T-helper 1 cell treated with Interleukin-12 subunit alpha and Interleukin-12 subunit beta and Interleukin-4 antibody, amounts not matched to agents 30 ng/mL and 1 ng/mL, for 36 hours (primary cell): ENCODE measurements at regions not wholly inside any gene's neighbourhood (a gene's known extent, or its start where the extent isn't known, plus 50 kb on each side); places are given as distances from the start of the nearest gene placed in this dataset.
"Not testable (repeated sequence)": the region's sequence is repeated elsewhere in the genome, so short reads cannot be mapped to it uniquely, and the experiment has no call there.

Experiments used
- intact Hi-C: fragments of 100-400 bp; cut with micrococcal nuclease; formaldehyde crosslinking; loops from one replicate; pipeline ENCODE4 v1.15.1; 2024

DNA sequence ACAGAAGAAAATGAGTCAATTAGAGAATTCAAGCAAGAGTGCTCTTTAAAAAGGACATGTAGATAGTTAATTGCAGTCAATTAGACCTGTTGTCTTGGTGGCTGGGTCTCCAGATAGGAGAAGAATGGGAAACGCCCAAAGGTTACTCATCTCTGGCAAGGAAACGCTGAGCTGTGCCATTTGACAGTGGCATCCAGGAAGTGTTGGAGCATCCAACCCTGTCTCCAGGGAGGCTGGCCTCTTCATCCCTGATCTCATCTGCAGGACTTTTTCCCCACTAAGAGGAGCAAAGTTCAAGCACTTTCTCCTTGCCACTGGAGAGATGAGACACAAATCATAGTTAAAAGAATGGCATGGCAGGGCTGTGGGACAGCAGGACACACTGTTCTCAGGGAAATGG, 111.7 kb upstream of the MSX2 start:
- intact Hi-C loops: no loop called here

DNA sequence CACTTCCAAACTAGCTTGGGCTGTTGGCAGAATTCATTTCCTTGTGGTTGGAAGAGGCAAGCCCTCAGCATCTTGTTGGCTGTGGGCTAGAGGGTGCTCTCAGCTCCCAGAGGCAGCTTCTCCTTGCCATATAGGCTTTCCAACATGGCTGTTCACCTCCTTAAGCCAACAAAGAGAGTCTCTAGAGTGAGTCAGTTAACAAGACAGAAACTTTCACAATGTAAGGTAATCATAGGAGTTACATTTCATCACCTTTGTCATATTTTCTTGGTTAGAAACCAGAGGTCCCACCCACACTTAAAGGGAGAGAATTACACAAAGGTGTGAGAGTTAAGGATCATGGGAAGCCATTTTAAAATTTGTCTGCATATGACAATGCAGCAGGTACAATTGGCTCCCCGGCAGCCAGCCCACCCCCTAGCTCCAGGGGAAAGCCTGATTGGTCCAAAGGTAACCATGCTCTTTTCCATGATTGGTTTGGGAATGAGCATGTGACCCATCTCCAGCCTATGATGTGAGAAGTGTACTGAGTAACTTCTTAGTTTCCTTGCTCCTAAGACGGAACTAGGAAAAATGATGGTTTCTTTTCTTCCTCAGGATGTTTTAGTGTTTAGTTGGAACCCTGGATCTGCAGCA, 109.8 kb upstream of the MSX2 start:
- intact Hi-C loops: no loop called here

DNA sequence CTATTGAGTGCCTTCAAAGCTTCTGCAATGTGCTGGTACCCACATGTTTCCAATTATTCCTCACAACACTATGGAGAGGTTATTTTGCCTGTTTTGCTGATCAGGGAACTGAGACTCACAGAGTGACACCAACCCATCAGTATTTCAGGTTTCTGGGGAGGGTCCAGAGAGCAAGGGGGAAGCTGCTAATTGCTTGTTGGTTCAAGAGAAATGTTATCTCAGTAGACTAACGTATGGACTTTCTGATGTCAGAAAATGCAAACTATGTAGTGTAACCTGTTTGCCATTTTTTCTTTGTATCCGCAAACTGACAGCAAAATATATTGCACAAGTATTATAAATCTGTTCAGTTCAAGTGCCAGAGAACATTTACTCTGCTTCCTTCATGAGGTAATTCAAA, 108.3 kb upstream of the MSX2 start:
- intact Hi-C loops: no loop called here

DNA sequence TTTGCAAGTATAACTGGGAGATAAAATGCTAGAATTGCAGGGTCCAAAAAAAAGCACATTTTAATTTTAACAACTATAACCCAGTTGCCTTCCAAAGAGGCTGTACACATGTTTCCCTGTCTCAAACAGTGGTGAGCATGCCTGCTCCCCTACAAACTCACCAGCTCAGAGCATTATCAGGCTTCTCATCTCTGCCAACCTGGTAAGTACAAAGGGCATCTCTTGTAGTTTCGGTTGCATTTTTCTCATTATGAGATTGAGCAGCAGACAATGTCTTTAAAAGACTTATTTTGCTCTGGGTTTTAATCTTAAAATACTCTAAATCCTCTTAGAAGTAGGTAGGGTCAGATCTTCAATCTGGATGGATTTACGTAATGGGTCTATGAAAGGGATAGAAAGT, 107.1 kb upstream of the MSX2 start:
- intact Hi-C loops: no loop called here

DNA sequence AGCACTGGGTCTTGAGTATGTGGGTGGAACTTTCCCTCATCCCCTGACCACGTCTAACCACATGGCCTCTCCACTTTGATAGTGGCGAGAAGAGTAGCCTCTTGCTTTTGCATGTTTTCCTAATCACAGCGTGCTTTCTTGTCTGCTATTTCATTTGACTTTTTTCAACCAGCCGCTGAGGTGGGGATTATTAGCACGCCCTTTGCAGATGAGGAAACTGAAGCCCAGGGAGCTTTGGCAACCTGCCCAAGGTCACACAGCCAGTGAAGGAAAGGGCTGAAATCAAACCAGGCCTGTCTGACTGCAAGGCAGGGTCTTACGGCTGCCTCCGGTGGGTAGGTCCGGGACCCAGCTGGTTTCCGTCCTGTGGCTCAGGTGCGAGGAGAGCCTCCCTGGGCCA, 106.5 kb upstream of the MSX2 start:
- intact Hi-C loops: no loop called here

DNA sequence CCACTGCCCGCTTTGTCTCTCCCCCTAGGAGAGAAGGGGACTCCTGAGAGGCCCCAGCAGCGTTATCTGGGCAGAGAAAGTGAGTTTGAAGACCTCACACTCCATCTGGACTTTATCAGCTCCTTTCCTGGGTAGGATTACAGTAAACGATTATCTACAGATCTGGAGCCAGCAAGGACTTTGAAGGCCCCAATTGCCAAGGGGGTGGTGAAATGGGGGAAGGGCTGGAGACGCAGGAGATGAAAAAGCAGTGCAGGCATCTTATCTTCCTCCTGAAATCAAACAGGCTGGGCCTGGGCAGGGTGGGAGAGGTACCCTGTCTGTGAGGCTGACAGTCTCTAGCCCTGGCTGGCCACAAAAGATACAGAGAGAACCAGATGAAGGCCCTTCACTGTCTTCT, 105.8 kb upstream of the MSX2 start:
- intact Hi-C loops: no loop called here

DNA sequence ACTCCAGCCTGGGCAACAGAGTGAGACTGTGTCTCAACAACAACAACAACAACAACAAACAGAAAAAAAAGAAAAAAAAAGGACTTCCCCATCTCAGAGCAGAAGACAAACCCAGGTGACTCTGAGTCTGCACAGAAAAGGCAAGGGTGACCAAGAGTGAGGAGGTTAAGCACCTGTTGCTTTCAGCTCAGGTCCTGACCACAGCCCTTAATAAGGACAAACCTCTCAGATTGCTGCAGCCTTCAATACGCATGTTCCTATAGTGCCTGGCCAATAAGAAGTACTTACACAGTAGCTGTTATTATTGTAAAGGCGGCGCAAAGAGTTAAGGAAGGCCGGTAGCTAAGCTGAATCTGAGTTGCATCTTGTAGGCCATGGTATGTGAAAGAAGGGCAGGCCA, 102.3 kb upstream of the MSX2 start:
- intact Hi-C loops: no loop called here

DNA sequence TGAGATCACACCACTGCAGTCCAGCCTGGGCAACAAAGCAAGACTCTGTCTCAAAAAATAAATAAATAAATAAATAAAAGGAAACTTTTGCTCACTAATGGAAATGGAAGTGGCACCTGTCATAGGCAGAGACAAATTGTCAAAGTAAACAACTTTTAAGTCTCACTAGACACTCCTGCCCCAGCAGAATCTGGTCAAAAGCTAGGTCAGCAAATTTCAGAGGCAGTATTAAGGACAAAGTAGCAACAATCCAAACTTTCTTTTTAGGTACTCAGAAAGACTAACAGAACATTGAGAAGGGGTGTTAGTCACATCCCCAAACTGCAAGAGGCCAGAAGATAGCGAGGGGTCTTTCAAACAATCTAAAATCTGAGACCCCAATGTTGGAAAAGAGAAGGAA, 101.4 kb upstream of the MSX2 start:
- intact Hi-C loops: no loop called here

DNA sequence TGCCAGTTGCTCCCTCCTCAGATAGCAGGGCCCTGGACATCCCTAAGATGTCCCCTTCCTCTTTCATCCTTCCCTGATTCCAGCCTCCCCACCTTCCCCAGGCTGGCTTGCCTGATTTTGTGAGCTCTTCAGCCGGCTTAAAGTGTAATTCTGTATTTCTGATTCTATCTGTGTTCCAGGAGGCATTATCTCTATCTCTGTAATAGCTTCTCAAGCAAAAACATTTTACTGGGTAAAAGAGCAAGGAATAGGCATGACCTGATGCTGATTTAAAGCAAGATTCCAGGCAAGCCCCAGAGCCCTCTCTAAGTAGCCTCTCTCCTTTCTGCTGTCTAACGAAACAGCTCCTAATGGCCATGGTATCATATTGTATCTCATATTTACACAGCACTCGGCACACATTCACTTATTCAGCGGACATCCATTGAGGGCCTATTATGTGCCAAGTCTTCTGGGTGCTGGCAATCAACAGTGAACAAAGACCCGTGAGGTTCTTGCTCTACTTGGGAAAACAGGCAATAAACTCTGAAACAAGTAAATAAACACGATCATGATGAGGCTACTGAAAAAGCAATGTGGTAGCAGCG, 100.9 kb upstream of the MSX2 start:
- intact Hi-C loops: no loop called here

DNA sequence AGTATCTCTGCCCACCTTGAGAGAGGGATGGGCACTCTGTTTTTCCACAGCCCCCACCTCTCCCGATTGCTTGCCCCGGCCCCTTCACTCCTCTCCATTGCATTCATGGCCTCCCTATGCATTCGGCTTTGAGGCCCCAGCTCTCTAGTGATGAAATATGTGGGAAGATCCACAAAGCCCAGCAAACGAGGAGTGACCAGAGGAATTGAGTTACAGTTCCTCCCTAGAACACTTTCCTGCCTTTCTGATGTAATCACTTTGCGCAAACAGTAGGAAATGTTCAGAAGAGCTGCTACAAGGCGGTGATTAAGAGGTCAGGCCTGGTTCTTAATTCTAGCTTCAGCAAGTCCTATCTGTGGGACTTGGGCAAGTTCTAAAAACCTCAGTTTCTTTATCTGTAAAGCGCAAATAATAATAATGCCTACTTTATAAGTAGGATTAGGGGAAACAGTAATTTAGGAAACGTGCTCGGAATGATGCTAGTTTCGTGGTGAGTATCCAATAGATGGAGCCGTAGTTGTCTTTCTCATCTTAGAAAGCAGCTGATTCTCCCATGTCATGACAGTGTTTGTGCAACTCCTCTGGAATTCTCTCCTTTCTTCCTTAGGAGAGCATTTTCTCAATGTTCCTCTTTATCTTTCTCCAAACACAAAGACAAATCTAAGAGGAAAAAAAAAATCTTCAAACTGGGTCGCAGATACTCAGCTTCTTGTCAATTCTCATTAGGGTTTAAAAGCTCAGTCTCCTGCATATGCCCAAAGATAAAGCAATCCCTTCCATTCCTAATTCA, 99.5 kb upstream of the MSX2 start:
- intact Hi-C loops: no loop called here

DNA sequence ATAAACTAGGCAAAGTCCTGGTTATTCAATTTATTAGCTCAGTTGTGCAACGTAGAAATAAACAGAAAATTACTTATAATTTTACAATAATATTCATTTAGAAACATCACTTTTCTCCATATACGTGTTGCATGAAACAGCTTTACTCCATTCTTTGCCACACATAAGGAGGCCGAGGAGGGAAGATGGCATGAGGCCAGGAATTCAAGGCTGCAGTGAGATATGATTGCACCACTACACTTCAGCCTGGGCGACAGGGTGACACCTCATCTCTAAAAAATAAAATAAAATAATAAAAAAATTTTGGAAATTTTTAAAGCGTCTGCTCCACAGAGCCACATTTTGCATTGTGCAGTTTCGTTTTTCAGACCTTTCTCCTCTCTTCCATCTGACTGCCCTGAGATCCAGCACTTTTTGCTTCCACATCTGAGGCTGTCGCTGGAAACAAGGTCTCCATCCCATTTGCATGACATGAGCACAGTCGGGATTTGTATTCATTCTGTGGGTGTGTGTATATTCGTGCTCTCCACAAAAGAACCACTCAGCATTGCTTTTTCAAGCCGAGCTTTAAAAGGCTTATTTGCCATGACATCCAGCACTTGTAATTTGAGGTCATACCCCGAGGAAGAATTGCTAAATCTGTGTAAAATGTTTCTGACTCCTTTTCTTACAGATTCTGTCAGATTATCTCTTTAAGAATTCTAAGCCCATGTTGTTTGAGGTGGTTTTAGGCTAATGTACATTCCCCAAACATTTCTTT, 98.6 kb upstream of the MSX2 start:
- intact Hi-C loops: no loop called here

DNA sequence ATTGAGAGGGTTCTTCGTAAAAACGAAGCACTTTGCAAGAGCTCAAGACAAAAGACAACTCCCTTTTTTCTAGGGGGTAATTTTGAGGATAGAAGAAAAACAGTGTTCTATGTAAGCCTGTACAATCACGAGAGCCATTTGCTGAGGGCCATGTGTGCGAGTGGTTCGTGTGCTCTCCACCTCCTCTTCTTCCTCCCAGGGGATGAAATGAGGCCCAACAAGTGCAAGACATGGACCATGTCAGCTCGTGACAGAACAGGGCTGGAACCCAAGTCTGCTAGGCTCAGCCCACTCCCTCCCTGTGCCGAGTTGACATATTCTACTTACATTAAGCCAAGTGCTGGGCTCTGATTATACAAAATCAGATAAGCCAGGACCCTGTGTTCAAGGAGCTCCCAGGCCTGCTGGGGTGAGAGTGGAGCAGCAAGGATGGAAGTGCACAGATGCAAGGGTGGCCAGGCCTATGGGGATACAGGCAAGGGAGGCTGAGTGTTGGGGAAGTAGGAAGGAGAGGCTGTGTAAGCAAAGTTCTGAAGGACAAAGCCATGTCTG, 97.9 kb upstream of the MSX2 start:
- intact Hi-C loops: no loop called here

DNA sequence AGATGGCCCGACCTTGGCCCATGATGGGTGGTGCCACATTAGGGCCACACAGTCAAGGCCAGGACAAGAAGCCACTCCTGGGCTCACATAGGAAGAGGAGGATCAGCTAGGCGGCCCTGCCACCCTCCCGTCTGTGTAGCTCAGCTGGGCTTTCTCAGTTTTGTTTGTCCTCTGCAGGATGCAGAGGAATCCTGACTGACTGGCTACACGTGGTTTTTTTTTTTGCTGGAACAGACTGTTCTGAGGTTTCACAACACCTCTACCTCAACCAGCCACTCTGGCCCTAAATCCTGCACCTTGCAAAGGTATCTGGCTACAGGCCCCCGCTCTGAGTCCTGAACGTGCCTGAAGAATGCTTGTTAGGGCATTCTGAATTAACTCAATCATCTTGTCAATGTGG, 88.3 kb upstream of the MSX2 start:
- intact Hi-C loops: no loop called here

DNA sequence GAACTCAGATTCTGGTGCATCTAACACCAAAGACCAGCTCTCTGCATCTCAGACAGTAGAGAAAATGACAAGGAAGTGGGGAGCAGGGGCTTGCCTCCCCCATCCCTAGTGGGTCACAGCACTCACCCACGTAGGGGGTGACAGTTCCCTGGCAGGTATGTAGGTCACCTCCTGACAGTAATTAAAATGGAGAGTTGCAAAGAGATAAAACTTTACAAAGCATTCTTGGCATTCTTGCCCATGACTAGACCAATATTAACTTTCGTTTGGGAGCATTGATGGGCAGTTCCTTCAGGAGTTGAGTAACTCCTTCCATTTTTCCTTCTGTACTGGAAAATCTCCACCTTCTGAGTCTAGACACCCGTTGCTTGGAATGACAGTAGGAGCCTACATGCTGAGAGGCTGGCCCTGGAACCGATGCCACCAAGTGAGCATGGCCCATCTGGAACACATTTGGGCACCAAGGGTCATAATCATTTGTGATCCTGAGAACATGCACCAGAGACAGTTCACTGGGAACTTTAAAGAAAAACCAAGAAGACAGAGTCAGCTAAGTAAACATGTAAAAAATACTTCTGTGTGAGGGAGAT, 81.5 kb upstream of the MSX2 start:
- intact Hi-C loops: no loop called here

DNA sequence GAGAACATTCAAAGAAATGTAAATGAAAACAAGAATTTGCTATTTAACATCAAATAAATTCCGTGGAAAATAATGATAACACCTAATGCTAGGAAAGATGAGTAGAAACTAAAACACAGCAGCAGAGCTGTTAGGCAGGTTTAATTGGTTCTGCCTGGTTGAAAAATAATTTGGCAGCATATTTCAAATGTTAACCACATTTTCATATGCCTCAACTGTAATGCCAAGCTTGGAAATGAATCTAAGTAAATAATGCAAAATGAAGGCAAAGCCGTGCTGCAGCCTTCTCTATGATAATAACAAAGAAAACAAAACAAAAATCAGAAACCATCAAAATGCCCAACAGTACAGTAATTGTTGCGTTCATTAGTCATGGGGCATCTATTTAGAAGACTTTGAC, 79.9 kb upstream of the MSX2 start:
- intact Hi-C loops: no loop called here

DNA sequence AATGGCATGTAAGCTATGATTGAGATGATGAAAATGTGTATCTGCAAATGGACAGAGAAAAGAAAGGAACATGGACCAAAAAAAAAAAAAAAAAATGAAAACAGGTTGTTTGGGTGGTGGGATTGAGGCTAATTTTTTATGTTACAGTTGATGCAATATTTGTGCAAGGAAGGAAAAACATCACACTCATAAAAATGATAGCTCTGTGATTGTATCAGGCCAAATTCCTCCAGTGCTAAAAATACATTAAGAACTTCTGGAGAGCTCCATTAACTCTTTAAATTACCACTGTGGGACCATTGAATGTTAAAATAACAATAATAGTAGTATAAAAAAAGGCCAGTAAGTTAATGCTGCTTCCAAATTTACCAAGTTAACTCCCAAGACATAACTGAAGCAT, 79.5 kb upstream of the MSX2 start:
- intact Hi-C loops: no loop called here

DNA sequence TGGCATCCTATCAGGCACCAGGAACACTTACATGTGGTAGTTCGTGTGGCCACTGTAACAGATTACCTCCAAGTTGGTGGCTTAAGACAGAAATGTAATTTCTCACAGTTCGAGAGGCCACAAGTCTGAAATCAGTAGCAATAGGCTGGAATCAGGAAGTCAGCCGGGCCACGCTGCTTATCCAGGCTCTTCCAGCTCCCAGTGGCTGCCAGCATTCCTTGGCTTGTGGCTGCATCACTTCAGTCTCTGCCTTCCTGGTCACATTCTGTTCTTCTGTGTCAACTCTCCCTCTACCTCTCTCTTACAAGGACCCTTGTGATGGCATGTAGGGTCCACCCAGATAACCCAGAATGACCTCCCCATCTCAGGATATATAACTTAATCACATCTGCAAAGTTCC, 78.7 kb upstream of the MSX2 start:
- intact Hi-C loops: no loop called here

DNA sequence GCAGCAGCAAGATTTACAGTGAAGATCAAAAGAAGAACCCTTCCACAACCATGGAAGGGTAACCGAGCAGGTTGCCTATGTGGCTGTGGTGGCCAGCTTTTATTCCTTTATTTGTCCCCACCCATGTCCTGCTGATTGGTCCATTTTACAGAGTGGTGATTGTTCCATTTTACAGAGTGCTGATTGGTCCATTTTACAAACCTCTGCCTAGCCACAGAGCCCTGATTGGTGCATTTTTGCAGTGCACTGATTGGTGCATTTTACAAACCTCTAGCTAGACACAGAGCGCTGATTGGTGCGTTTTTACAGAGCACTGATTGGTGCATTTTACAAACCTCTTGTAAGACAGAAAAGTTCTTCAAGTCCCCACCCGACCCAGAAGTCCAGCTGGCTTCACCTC, 75.8 kb upstream of the MSX2 start:
- intact Hi-C loops: not testable (repeated sequence)

DNA sequence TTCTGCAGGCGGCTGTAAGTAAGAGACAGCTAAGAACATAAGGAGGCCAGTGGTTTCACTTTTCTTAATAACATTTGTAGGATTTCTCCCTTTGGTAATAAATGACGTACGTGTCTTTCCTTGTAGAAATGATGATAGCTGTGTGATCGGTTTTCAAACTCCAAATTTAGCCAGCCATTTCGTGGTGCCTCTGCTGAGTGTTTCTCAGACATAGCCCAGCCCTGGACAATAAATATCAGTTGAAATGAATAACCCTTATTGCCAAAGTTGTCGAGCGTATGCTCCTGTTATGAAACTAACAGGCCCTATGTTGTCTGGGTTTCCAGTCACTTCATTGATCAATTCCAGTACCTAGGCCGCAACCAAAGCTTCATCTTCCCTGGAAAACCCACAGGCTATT, 75.0 kb upstream of the MSX2 start:
- intact Hi-C loops: no loop called here

DNA sequence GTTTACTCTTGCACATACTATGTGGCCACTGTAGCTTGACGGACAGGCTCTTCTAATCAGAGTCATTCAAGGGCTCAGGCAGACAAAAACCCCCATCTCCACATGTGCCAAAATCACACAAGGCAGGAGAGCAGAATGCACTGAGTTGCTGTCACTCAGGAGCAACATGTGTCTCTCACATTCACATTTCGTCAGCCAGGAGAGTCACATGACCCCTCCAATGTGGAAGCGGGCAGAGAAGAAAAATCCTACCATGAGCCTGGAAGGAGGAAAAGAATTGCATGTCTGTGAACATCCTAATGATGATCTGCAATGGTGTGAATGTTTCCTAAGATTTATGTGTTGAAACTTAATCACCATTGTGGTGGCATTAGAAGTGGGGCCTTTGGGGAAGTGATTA, 69.9 kb upstream of the MSX2 start:
- intact Hi-C loops: no loop called here

DNA sequence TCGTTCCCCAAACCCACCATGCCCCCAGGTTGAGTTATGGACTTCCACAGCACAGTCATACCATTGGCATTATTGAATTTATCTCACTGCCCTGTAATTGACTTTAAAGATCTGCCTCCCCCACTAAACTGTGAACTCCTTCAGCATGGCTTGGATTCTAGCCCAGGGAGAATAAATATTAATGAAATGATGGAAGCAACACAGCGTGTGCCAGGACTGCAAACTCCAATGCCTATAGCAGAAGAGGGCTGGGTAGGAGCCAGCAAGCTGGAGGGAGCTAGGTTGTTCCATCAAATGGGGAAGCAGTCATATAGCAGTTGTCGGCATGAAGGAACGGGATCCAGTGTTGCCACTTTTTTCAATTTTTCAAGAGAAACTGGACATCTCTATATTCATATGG, 69.0 kb upstream of the MSX2 start:
- intact Hi-C loops: no loop called here
